Colonic mucosa (tissue), 4 donors: ENCODE measurements at regions not wholly inside any gene's neighbourhood (a gene's known extent, or its start where the extent isn't known, plus 50 kb on each side); places are given as distances from the start of the nearest gene placed in this dataset.

Experiments
- DNase-seq: peaks from one replicate; pipeline ENCODE4 v3.0.0-alpha.2; 2020
- H3K27ac ChIP-seq: fragments of 200-600 bp; one replicate; pipeline ENCODE4 v1.8.0; 2021
- H3K27me3 ChIP-seq: fragments of 200-600 bp; one replicate; pipeline ENCODE4 v1.8.0; 2021
- H3K36me3 ChIP-seq: fragments of 200-600 bp; one replicate; pipeline ENCODE4 v1.8.0; 2021
- H3K4me1 ChIP-seq: fragments of 200-600 bp; one replicate; pipeline ENCODE4 v1.8.0; 2021; ENCODE audit warnings: mild to moderate bottlenecking
- H3K4me3 ChIP-seq: fragments of 200-600 bp; one replicate; pipeline ENCODE4 v1.8.0; 2021
- H3K9ac ChIP-seq, 2 donors: one replicate each; pipeline ENCODE4 v1.7.0; 2013; ENCODE audit warnings: control low read depth in 2 of 2, low read depth in 2 of 2, low read length in 2 of 2
- H3K9me3 ChIP-seq: fragments of 200-600 bp; one replicate; pipeline ENCODE4 v1.8.0; 2021
- intact Hi-C: fragments of 100-400 bp; cut with DNase I; formaldehyde crosslinking; loops from one replicate; pipeline ENCODE4 v1.14.1; 2022
- TF ChIP-seq, protein P1 (sequence below): fragments of 200-600 bp; IDR thresholded peaks from one replicate; pipeline ENCODE4 v1.8.0; 2022; ENCODE audit warnings: antibody characterized with exemption, mild to moderate bottlenecking
- donor health status: healthy.
- donor health status: DM: no; HTN: no; CAD: no.
- donor health status: DM: no; HTN: no; CAD: no.

DNA sequence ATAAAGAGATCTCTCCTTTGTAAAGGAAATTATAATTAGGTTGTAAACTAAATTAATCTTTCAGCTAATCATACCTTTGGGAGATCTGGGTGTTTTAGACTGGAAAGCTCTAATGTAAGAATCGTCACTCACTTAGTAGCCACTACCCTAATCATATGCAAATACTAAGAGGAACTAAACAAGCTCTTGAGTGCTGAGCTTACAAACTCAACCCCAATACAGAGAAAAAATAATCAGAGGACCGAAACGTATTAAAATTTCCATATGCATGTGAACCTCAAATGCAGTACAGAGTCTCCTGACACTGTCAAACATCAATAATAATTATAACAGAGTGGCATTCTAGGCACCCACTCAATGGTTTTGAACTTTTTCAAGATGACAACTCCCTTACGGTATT is 235.3 kb upstream of the FOXN3 start:
- Histone ChIP-seq H3K27me3 (no peaks in the 10 kb centered on the region), H3K9me3 (no peaks in the 10 kb centered on the region), H3K9ac (no peak overlapping the region), H3K27ac (no peak overlapping the region), H3K4me1 (no peaks in the 10 kb centered on the region), H3K36me3 (no peaks in the 10 kb centered on the region), H3K4me3 (no peak overlapping the region)
- intact Hi-C loops: no loop called here
- no peak for DNase-seq
- TF ChIP-seq, protein P1, sequence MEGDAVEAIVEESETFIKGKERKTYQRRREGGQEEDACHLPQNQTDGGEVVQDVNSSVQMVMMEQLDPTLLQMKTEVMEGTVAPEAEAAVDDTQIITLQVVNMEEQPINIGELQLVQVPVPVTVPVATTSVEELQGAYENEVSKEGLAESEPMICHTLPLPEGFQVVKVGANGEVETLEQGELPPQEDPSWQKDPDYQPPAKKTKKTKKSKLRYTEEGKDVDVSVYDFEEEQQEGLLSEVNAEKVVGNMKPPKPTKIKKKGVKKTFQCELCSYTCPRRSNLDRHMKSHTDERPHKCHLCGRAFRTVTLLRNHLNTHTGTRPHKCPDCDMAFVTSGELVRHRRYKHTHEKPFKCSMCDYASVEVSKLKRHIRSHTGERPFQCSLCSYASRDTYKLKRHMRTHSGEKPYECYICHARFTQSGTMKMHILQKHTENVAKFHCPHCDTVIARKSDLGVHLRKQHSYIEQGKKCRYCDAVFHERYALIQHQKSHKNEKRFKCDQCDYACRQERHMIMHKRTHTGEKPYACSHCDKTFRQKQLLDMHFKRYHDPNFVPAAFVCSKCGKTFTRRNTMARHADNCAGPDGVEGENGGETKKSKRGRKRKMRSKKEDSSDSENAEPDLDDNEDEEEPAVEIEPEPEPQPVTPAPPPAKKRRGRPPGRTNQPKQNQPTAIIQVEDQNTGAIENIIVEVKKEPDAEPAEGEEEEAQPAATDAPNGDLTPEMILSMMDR: no peak

DNA sequence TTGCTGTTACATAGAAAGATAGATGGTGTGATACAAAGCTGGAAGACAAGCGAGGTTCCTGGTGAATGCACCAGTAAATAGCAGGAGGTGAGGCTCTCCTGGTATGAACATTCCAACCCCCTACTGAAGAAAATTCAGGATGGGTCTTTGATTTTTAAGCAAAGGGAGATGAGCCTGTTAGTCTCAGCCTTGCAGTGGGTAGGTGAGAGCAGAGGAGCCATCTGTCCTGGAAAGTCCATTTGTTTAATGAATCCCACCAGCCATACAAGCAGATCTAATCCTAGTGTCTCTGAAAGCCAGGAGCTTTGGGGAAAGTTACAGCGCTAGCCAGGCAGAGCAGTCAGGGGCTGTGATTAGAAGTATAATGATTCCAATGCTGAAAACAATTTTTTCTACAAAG is 234.8 kb upstream of the FOXN3 start:
- TF ChIP-seq, protein P1: no peak
- no peaks in the 10 kb centered on the region for H3K9me3 ChIP-seq
- no peak for DNase-seq

DNA sequence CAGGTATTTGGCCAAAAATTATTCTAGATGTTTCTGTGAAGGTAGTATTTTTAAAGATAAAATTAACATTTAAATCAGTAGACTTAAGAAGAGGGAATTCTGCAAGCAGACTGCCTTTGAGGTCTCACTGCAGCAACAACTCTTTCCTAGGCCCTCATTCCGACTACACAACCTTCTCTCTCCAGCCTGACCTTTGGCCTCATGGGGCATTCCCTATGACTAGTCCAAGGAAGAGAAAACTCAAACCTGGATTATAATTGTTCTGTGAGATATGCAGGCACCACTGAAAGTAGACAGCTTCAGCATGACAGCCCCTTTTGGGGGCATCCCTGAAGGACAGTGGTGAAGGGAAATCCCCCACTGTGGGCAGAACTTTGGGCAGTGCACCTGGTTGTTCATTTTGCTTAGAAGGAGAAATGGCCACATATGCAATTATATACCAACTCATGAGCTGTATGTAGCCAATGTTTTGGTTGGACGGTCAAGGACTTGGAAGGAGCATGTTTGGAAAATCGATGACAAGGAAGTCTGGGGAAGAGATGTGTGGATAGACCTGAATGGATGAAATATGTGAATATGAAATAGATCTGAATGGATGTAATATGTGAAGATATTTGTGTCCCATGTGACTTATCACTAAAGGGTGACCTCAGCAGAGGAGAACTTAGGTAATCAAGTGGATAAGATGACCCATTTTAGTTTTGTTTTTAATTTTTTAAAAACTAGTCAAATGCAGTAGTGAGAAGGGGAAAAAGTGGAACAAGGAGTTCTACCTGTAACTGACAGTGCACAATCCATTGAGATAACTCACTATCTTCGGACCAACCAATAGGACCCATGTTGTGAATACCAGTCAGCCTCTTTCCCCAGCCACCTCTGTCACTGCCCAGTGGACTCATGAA is 233.3 kb upstream of the FOXN3 start:
- intact Hi-C loops: no loop called here
- no peaks in the 10 kb centered on the region for H3K9me3 ChIP-seq
- DNase-seq: no peak
- H3K4me1 ChIP-seq: no peaks in the 10 kb centered on the region
- no peak overlapping the region for H3K9ac ChIP-seq
- H3K4me3 ChIP-seq: no peak overlapping the region
- H3K27ac ChIP-seq: no peak overlapping the region
- H3K27me3 ChIP-seq: no peaks in the 10 kb centered on the region
- no peaks in the 10 kb centered on the region for H3K36me3 ChIP-seq
- TF ChIP-seq, protein P1: no peak

More for the DNA sequence above, 234.8 kb upstream of the FOXN3 start:
- Histone ChIP-seq H3K27me3 (no peaks in the 10 kb centered on the region), H3K9ac (no peak overlapping the region), H3K4me1 (no peaks in the 10 kb centered on the region), H3K36me3 (no peaks in the 10 kb centered on the region), H3K4me3 (no peak overlapping the region), H3K27ac (no peak overlapping the region)
- intact Hi-C loops: no loop called here

DNA sequence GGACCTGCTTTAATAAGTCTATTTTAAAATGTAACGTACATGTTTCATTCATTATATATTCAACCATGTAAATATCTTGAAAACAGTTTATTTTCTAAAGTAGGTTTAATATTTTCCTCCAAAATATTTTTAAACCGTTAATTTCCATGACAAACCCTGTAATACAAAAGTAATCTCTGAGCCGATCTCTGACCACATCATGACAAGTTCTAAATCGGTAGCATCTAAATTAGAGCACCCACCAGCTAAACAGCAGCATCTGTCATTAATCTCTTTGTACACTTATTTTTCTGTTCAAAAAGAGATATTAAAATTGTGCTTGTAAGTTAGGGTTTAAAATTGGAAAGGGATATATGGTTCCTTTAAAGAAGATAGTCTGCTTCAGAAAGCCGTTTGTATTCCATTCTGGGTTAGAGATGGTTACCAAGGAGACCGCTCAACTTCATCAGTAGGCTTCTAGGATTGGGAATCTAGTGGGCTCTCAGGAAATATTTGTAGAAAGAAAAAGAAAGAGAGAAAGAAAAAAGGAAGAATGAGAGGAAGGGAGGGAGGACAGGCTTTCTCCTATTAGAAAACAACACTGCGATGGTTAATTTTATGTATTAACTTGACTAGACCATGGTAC is 232.5 kb upstream of the FOXN3 start:
- no peaks in the 10 kb centered on the region for H3K9me3 ChIP-seq
- intact Hi-C loops: no loop called here
- H3K27me3 ChIP-seq: no peaks in the 10 kb centered on the region
- H3K27ac ChIP-seq: no peak overlapping the region
- no peak overlapping the region for H3K9ac ChIP-seq
- H3K36me3 ChIP-seq: no peaks in the 10 kb centered on the region
- H3K4me1 ChIP-seq: no peaks in the 10 kb centered on the region
- no peak for DNase-seq
- no peak overlapping the region for H3K4me3 ChIP-seq
- TF ChIP-seq, protein P1: no peak

DNA sequence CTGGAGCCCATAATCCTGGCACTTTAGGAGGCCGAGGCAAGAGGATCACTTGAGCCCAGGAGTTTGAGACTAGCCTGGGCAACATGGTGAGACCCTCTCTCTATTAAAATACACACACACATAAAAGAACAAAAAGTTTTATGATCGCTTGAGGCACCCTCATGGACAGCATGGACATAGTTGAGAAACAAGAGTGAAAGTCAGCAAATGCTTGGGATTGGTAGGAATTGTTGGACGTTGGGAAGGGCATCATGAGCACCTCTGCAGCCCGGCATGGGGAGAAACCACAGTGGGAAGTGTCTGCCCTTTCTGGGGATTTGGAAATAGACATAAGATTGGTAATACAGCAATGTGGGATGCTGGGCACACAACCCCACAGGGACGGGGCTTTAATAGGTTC is 231.9 kb upstream of the FOXN3 start:
- TF ChIP-seq, protein P1: no peak
- no peak for DNase-seq
- H3K9me3 ChIP-seq: no peaks in the 10 kb centered on the region
- intact Hi-C loops: no loop called here
- no peaks in the 10 kb centered on the region for H3K27me3 ChIP-seq
- H3K9ac ChIP-seq: no peak overlapping the region
- H3K36me3 ChIP-seq: no peaks in the 10 kb centered on the region
- H3K4me1 ChIP-seq: no peaks in the 10 kb centered on the region
- no peak overlapping the region for H3K27ac ChIP-seq
- no peak overlapping the region for H3K4me3 ChIP-seq
